WTC11 (cell line): ENCODE measurements at regions not wholly inside any gene's neighbourhood (a gene's known extent, or its start where the extent isn't known, plus 50 kb on each side); places are given as distances from the start of the nearest gene placed in this dataset.
"Not testable (repeated sequence)": the region's sequence is repeated elsewhere in the genome, so short reads cannot be mapped to it uniquely, and the experiment has no call there.

ENCODE experiments used
- ATAC-seq: fragments of 200-7000 bp; cut with Tn5 transposase; 2 replicates; pipeline ENCODE4 v1.10.0; 2021; ENCODE audit warnings: mild to moderate bottlenecking, moderate library complexity
- CTCF ChIA-PET: fragments of 300-600 bp; sonication (Branson Sonifier 250); formaldehyde crosslinking; loops from one replicate; lab custom pipeline; 2021; ENCODE audit warnings: antibody characterized with exemption; lab: Charles Lee
- POLR2A ChIA-PET: fragments of 350-600 bp; sonication (Branson Sonifier 250); formaldehyde crosslinking; loops from one replicate; lab custom pipeline; 2021; ENCODE audit warnings: antibody characterized with exemption; lab: Charles Lee
- DNase-seq: peaks from one replicate; pipeline ENCODE4 v3.0.0; 2021; ENCODE audit warnings: low spot score
- H3K27ac Mint-ChIP-seq: 2 replicates; pipeline ENCODE4 v1.8.0; 2021; ENCODE audit warnings: mixed read lengths
- H3K27me3 Mint-ChIP-seq: 2 replicates; pipeline ENCODE4 v1.8.0; 2021; ENCODE audit warnings: low read depth, mild to moderate bottlenecking, moderate library complexity, mixed read lengths
- H3K36me3 Mint-ChIP-seq: 2 replicates; pipeline ENCODE4 v1.8.0; 2021; ENCODE audit warnings: mixed read lengths
- H3K4me1 Mint-ChIP-seq: 2 replicates; pipeline ENCODE4 v1.8.0; 2022; ENCODE audit warnings: mixed read lengths
- H3K4me3 Mint-ChIP-seq: 2 replicates; pipeline ENCODE4 v1.8.0; 2021; ENCODE audit warnings: mild to moderate bottlenecking, moderate library complexity, mixed read lengths
- H3K9me3 Mint-ChIP-seq: 2 replicates; pipeline ENCODE4 v1.8.0; 2021; ENCODE audit warnings: mixed read lengths
- ATF1 ChIP-seq: sonication (generic); formaldehyde crosslinking; IDR thresholded peaks from 2 replicates; pipeline ENCODE4 v1.8.1; 2023; ENCODE audit warnings: mild to moderate bottlenecking, moderate library complexity, missing genetic modification reagents
- CREB1 ChIP-seq: sonication (generic); formaldehyde crosslinking; IDR thresholded peaks from 2 replicates; pipeline ENCODE4 v1.8.0; 2023; ENCODE audit warnings: mild to moderate bottlenecking, missing genetic modification reagents
- CREM ChIP-seq: sonication (generic); formaldehyde crosslinking; IDR thresholded peaks from 2 replicates; pipeline ENCODE4 v1.8.1; 2022; ENCODE audit warnings: mild to moderate bottlenecking, missing genetic modification reagents, moderate library complexity
- ELF4 ChIP-seq: sonication (generic); formaldehyde crosslinking; IDR thresholded peaks from 2 replicates; pipeline ENCODE4 v1.8.1; 2022; ENCODE audit warnings: low read depth, mild to moderate bottlenecking, moderate library complexity, missing genetic modification reagents
- ESRRA ChIP-seq: sonication (generic); formaldehyde crosslinking; IDR thresholded peaks from 2 replicates; pipeline ENCODE4 v1.8.1; 2022; ENCODE audit warnings: mild to moderate bottlenecking, missing genetic modification reagents, borderline replicate concordance
- ETV6 ChIP-seq: sonication (generic); formaldehyde crosslinking; IDR thresholded peaks from 2 replicates; pipeline ENCODE4 v1.8.1; 2022; ENCODE audit warnings: mild to moderate bottlenecking, missing genetic modification reagents
- IRF2 ChIP-seq: sonication (generic); formaldehyde crosslinking; IDR thresholded peaks from 2 replicates; pipeline ENCODE4 v1.8.0; 2022; ENCODE audit warnings: low read depth, missing genetic modification reagents, borderline replicate concordance
- NFE2L1 ChIP-seq: sonication (generic); formaldehyde crosslinking; IDR thresholded peaks from 2 replicates; pipeline ENCODE4 v1.8.1; 2023; ENCODE audit warnings: missing genetic modification reagents
- PRDM15 ChIP-seq: sonication (generic); formaldehyde crosslinking; IDR thresholded peaks from 2 replicates; pipeline ENCODE4 v1.8.0; 2022; ENCODE audit warnings: missing genetic modification reagents
- RELA ChIP-seq: sonication (generic); formaldehyde crosslinking; IDR thresholded peaks from 2 replicates; pipeline ENCODE4 v1.8.1; 2022; ENCODE audit warnings: missing genetic modification reagents, mild to moderate bottlenecking, borderline replicate concordance
- STAT6 ChIP-seq: sonication (generic); formaldehyde crosslinking; conservative IDR thresholded peaks from 2 replicates; pipeline ENCODE4 v1.8.1; 2023; ENCODE audit warnings: mild to moderate bottlenecking, low read depth, missing genetic modification reagents, moderate library complexity
- TP53 ChIP-seq: sonication (generic); formaldehyde crosslinking; IDR thresholded peaks from 2 replicates; pipeline ENCODE4 v1.8.1; 2023; ENCODE audit warnings: mild to moderate bottlenecking, missing genetic modification reagents
- ZNF138 ChIP-seq: sonication (generic); formaldehyde crosslinking; conservative IDR thresholded peaks from 2 replicates; pipeline ENCODE4 v1.8.1; 2022; ENCODE audit warnings: mild to moderate bottlenecking, moderate library complexity, missing genetic modification reagents
- TF ChIP-seq, protein P1 (sequence below): sonication (generic); formaldehyde crosslinking; IDR thresholded peaks from 2 replicates; pipeline ENCODE4 v1.8.1; 2022; ENCODE audit warnings: low read depth, mild to moderate bottlenecking, moderate library complexity, missing genetic modification reagents, borderline replicate concordance
- TF ChIP-seq, protein P2 (sequence below): sonication (generic); formaldehyde crosslinking; IDR thresholded peaks from 2 replicates; pipeline ENCODE4 v1.8.0; 2023; ENCODE audit warnings: mild to moderate bottlenecking, missing genetic modification reagents

DNA sequence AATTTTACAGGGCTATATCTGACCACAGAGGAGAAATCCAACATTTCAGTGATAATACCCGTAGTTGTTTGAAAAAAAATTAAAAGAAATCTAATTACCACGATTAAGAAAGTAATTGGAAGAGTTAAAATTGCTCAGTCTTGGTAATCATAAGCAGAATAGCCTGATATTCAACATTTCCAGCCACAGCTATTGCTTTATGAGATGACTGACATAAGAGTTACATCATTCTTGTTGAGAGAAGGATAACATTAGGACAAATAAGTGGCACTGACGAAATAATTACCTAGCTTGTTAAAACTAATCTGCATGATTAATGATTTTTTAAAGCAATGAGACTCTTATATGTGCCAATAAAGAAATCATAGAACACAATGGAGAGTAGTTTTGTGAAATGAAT lies 825.0 kb upstream of the GBE1 start (continued):
- TF ChIP-seq PRDM15 (no peak), ETV6 (CRISPR knock-in tag) (no peak), TP53 (CRISPR knock-in tag) (no peak)
- TF ChIP-seq, protein P1, sequence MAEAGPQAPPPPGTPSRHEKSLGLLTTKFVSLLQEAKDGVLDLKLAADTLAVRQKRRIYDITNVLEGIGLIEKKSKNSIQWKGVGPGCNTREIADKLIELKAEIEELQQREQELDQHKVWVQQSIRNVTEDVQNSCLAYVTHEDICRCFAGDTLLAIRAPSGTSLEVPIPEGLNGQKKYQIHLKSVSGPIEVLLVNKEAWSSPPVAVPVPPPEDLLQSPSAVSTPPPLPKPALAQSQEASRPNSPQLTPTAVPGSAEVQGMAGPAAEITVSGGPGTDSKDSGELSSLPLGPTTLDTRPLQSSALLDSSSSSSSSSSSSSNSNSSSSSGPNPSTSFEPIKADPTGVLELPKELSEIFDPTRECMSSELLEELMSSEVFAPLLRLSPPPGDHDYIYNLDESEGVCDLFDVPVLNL (CRISPR knock-in tag), result no peak

- H3K27me3 Mint-ChIP-seq, H3K9me3 Mint-ChIP-seq, DNase-seq, H3K4me1 Mint-ChIP-seq, H3K27ac Mint-ChIP-seq, ATAC-seq, POLR2A ChIA-PET, CTCF ChIA-PET, H3K4me3 Mint-ChIP-seq: not testable (repeated sequence)
- peaks cover 13% of the 10 kb centered on the region for H3K36me3 Mint-ChIP-seq
Measured at GRCh38 chr3:82586002-82586401, 824.6 kb upstream of the GBE1 start.

- ATAC-seq, H3K9me3 Mint-ChIP-seq, H3K27me3 Mint-ChIP-seq, DNase-seq, CTCF ChIA-PET, H3K4me1 Mint-ChIP-seq, H3K27ac Mint-ChIP-seq, POLR2A ChIA-PET, H3K4me3 Mint-ChIP-seq: not testable (repeated sequence)
- peaks cover 13% of the 10 kb centered on the region for H3K36me3 Mint-ChIP-seq
Measured at GRCh38 chr3:82585591-82585990, 824.1 kb upstream of the GBE1 start.

- H3K4me3 Mint-ChIP-seq, DNase-seq, ATAC-seq, H3K9me3 Mint-ChIP-seq, POLR2A ChIA-PET, CTCF ChIA-PET, H3K27ac Mint-ChIP-seq, H3K27me3 Mint-ChIP-seq, H3K4me1 Mint-ChIP-seq: not testable (repeated sequence)
- peaks cover 13% of the 10 kb centered on the region for H3K36me3 Mint-ChIP-seq
Measured at GRCh38 chr3:82584861-82585260, 823.4 kb upstream of the GBE1 start.

GRCh38 chr3:82584415-82584814 lies 823.0 kb upstream of the GBE1 start:
- DNase-seq, H3K4me3 Mint-ChIP-seq, H3K27me3 Mint-ChIP-seq, ATAC-seq, CTCF ChIA-PET, H3K27ac Mint-ChIP-seq, POLR2A ChIA-PET, H3K9me3 Mint-ChIP-seq, H3K4me1 Mint-ChIP-seq: not testable (repeated sequence)
- peaks cover 13% of the 10 kb centered on the region for H3K36me3 Mint-ChIP-seq

DNA sequence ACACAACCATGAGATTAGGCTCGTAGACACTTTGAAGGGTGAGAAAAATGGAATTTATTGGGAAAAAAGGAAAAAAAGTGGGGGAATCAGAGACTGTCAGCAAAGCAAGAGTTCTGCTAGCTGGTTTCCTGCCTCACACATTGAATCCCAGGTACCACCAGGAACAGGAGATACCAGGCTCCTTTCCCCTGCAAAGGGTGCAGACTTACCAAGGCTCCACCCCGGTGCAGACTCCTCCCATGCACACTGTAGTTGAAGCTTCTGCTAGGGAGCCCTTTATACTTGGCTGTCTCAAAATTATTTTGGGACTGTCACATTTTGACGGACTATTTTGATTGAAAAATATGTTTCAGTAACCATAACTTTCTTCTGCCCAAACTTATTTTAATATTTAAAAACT lies 819.9 kb upstream of the GBE1 start:
- peak; percentile 74 for ATAC-seq
- ChIA-PET POLR2A (no interaction called here), CTCF (no interaction called here)

GRCh38 chr3:82572721-82573120 lies 811.3 kb upstream of the GBE1 start:
- Mint-ChIP-seq H3K9me3 (no peaks in the 10 kb centered on the region), H3K4me1 (no peaks in the 10 kb centered on the region), H3K27ac (no peak overlapping the region), H3K4me3 (no peak overlapping the region), H3K27me3 (no peaks in the 10 kb centered on the region), H3K36me3 (no peaks in the 10 kb centered on the region)
- DNase-seq (no peak), ATAC-seq (no peak)
- ChIA-PET POLR2A (no interaction called here), CTCF (no interaction called here)
- no peak for TF ChIP-seq ZNF138
- no peak for TF ChIP-seq STAT6 (CRISPR knock-in tag)
- TF ChIP-seq RELA (CRISPR knock-in tag), result no peak
- TF ChIP-seq ESRRA, result no peak
- TF ChIP-seq, protein P2, sequence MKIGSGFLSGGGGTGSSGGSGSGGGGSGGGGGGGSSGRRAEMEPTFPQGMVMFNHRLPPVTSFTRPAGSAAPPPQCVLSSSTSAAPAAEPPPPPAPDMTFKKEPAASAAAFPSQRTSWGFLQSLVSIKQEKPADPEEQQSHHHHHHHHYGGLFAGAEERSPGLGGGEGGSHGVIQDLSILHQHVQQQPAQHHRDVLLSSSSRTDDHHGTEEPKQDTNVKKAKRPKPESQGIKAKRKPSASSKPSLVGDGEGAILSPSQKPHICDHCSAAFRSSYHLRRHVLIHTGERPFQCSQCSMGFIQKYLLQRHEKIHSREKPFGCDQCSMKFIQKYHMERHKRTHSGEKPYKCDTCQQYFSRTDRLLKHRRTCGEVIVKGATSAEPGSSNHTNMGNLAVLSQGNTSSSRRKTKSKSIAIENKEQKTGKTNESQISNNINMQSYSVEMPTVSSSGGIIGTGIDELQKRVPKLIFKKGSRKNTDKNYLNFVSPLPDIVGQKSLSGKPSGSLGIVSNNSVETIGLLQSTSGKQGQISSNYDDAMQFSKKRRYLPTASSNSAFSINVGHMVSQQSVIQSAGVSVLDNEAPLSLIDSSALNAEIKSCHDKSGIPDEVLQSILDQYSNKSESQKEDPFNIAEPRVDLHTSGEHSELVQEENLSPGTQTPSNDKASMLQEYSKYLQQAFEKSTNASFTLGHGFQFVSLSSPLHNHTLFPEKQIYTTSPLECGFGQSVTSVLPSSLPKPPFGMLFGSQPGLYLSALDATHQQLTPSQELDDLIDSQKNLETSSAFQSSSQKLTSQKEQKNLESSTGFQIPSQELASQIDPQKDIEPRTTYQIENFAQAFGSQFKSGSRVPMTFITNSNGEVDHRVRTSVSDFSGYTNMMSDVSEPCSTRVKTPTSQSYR, result no peak

More for the DNA sequence above, 819.9 kb upstream of the GBE1 start:
- H3K27me3 Mint-ChIP-seq, result no peaks in the 10 kb centered on the region
- H3K4me3 Mint-ChIP-seq, result no peak overlapping the region
- DNase-seq, result no peak
- H3K27ac Mint-ChIP-seq, result no peak overlapping the region
- TF ChIP-seq CREM (CRISPR knock-in tag), result no peak
- TF ChIP-seq ATF1 (CRISPR knock-in tag), result no peak
- no peak for TF ChIP-seq ELF4 (CRISPR knock-in tag)
- TF ChIP-seq ZNF138, result no peak
- TF ChIP-seq IRF2 (CRISPR knock-in tag), result no peak
- TF ChIP-seq CREB1 (CRISPR knock-in tag), result no peak
- no peak for TF ChIP-seq NFE2L1
- H3K4me1 Mint-ChIP-seq, result no peaks in the 10 kb centered on the region
- peaks cover 13% of the 10 kb centered on the region for H3K36me3 Mint-ChIP-seq
- no peaks in the 10 kb centered on the region; the same call in 1 of the 2 replicates for H3K9me3 Mint-ChIP-seq
